K562 (cell line): ENCODE measurements at regions not wholly inside any gene's neighbourhood (a gene's known extent, or its start where the extent isn't known, plus 50 kb on each side); places are given as distances from the start of the nearest gene placed in this dataset.

Source experiments
- ATAC-seq: fragments of 200-7000 bp; cut with Tn5 transposase; 3 replicates; pipeline ENCODE4 v1.9.1; 2020; ENCODE audit warnings: moderate library complexity
- BruUV-seq: library from RNA; stranded (reverse); fragments of 400-500 nt; replicated peaks from 2 replicates; lab custom pipeline; 2021; lab: Mats Ljungman, UMichigan
- CTCF ChIA-PET: fragments of 300-600 bp; formaldehyde crosslinking; extraction: SDS; loops from one replicate; lab custom pipeline; 2021; ENCODE audit warnings: low intra/inter-chr PET ratio; lab: Yijun Ruan, JAX
- POLR2A ChIA-PET: fragments of 300-600, 350-650 bp; sonication (Branson Sonifier 250); formaldehyde crosslinking; extraction: SDS; loops from one replicate; lab custom pipeline; 2021; ENCODE audit warnings: antibody characterized with exemption, inconsistent platforms; lab: Yijun Ruan, JAX
- DNase-seq, 4 experiments: peaks; one replicate each; pipeline versions ENCODE4 v3.0.0 to v3.0.0-alpha.2; 2011 to 2018; ENCODE audit warnings: low spot score in 3 of 4, mixed read lengths in 3 of 4; ENCODE audit errors: extremely low read depth in 1 of 4
- FAIRE-seq: peaks from 2 replicates; lab custom pipeline; 2011; peaks lifted over from hg19 to GRCh38; lab: Jason Lieb, UNC
- H2AFZ ChIP-seq: 2 replicates; pipeline ENCODE4 v1.6.0; 2011; ENCODE audit warnings: low read depth, low read length, control low read depth, inconsistent platforms
- H3K27ac ChIP-seq: fragments of 200-600 bp; 3 replicates; pipeline ENCODE4 v1.8.0; 2011; ENCODE audit warnings: low read depth, mild to moderate bottlenecking, control low read depth, inconsistent platforms, low read length, moderate library complexity, mixed read lengths; ENCODE audit errors: extremely low read depth
- H3K27me3 ChIP-seq, 2 experiments: fragments of 300-600 bp in 1 of 2; 2 replicates in 1 of 2; 3 replicates in 1 of 2; pipeline versions ENCODE4 v1.6.0 to v1.8.0; 2011; ENCODE audit warnings: inconsistent platforms in 2 of 2, low read length in 2 of 2, mild to moderate bottlenecking in 1 of 2, mixed read lengths in 1 of 2, moderate library complexity in 1 of 2; ENCODE audit not compliant: control insufficient read depth in 2 of 2, insufficient read depth in 2 of 2
- H3K36me3 ChIP-seq: fragments of 300-600 bp; 3 replicates; pipeline ENCODE4 v1.8.0; 2011; ENCODE audit warnings: mild to moderate bottlenecking, low read length, inconsistent platforms; ENCODE audit not compliant: control insufficient read depth, insufficient read depth
- H3K4me1 ChIP-seq, 2 experiments: fragments of 200-600 bp in 1 of 2; replicated peaks in 1 of 2; 2 replicates in 1 of 2; 3 replicates in 1 of 2; pipeline versions ENCODE4 v1.5.1 to v1.8.0; 2011; ENCODE audit warnings: inconsistent platforms in 2 of 2, low read length in 2 of 2, mild to moderate bottlenecking in 1 of 2, mixed read lengths in 1 of 2, moderate library complexity in 1 of 2; ENCODE audit not compliant: control insufficient read depth in 2 of 2, insufficient read depth in 2 of 2
- H3K4me2 ChIP-seq: 2 replicates; pipeline ENCODE4 v1.6.1; 2011; ENCODE audit warnings: low read length, control low read depth, inconsistent platforms, mixed read lengths; ENCODE audit not compliant: insufficient read depth
- H3K4me3 ChIP-seq: fragments of 200-600 bp; sonication (generic), shearing (Covaris generic); 2 replicates; pipeline ENCODE4 v1.5.1; 2016; ENCODE audit warnings: control low read depth, inconsistent platforms
- H3K79me2 ChIP-seq: fragments of 200-600 bp; 3 replicates; pipeline ENCODE4 v1.8.0; 2011; ENCODE audit warnings: low read length, inconsistent platforms; ENCODE audit not compliant: control insufficient read depth, insufficient read depth
- H3K9ac ChIP-seq, 2 experiments: 2 replicates each; pipeline versions ENCODE4 v1.6.0 to v1.6.1; 2011; ENCODE audit warnings: low read depth in 2 of 2, low read length in 2 of 2, control low read depth in 1 of 2, inconsistent platforms in 1 of 2, mild to moderate bottlenecking in 1 of 2, mixed read lengths in 1 of 2; ENCODE audit not compliant: insufficient read depth in 1 of 2
- H3K9me1 ChIP-seq: one replicate; pipeline ENCODE4 v1.6.0; 2011; ENCODE audit warnings: inconsistent platforms, mild to moderate bottlenecking, low read length, moderate library complexity; ENCODE audit not compliant: control insufficient read depth, insufficient read depth
- H3K9me3 ChIP-seq: replicated peaks from 2 replicates; pipeline ENCODE4 v1.5.1; 2011; ENCODE audit warnings: low read depth, low read length, inconsistent platforms; ENCODE audit not compliant: control insufficient read depth, insufficient read depth
- H4K20me1 ChIP-seq: replicated peaks from 2 replicates; pipeline ENCODE4 v1.6.1; 2011; ENCODE audit warnings: low read length, inconsistent platforms, mixed read lengths; ENCODE audit not compliant: control insufficient read depth, insufficient read depth
- ADNP ChIP-seq: fragments of 200-800 bp; sonication (Bioruptor generic); IDR thresholded peaks from 2 replicates; pipeline ENCODE4 v1.6.1; 2016; ENCODE audit warnings: missing genetic modification characterization, missing compliant biosample characterization
- ASH1L ChIP-seq: fragments of 450-650 bp; IDR thresholded peaks from 2 replicates; pipeline ENCODE4 v1.6.1; 2018; ENCODE audit warnings: borderline replicate concordance, mild to moderate bottlenecking, low read depth; ENCODE audit not compliant: partially characterized antibody
- CBFA2T3 ChIP-seq: fragments of 450-650 bp; IDR thresholded peaks from 2 replicates; pipeline ENCODE4 v1.6.1; 2017
- CCNT2 ChIP-seq: IDR thresholded peaks from 2 replicates; pipeline ENCODE4 v1.6.1; 2011; ENCODE audit warnings: borderline replicate concordance, low read depth, mild to moderate bottlenecking, moderate library complexity, mixed read lengths, low read length; ENCODE audit not compliant: insufficient read length; ENCODE audit errors: extremely low read depth
- FOXP4 ChIP-seq: sonication (generic); formaldehyde crosslinking; IDR thresholded peaks from 2 replicates; pipeline ENCODE4 v1.8.0; 2022; ENCODE audit warnings: mild to moderate bottlenecking, missing genetic modification reagents, borderline replicate concordance
- HOXB6 ChIP-seq: fragments of 250-450 bp; sonication (Bioruptor Pico); IDR thresholded peaks from 2 replicates; pipeline ENCODE4 v1.5.1; 2022; ENCODE audit warnings: mild to moderate bottlenecking, borderline replicate concordance
- KAT2B ChIP-seq: IDR thresholded peaks from one replicate; pipeline ENCODE4 v1.6.1; 2012; ENCODE audit warnings: low read depth, mild to moderate bottlenecking, control low read depth, inconsistent platforms, low read length, moderate library complexity
- KDM4B ChIP-seq, 2 experiments: fragments of 450-650 bp in 1 of 2; sonication (generic) in 1 of 2; IDR thresholded peaks; 2 replicates each; pipeline ENCODE4 v1.6.1; 2016 to 2017; ENCODE audit warnings: borderline replicate concordance in 2 of 2, antibody characterized with exemption in 1 of 2, low read depth in 1 of 2, mild to moderate bottlenecking in 1 of 2
- TFAM ChIP-seq: fragments of 250-450 bp; sonication (Bioruptor Pico); conservative IDR thresholded peaks from 2 replicates; pipeline ENCODE4 v1.5.0; 2021; ENCODE audit warnings: mild to moderate bottlenecking, moderate library complexity
- THAP7 ChIP-seq: fragments of 250-450 bp; sonication (Bioruptor Pico); IDR thresholded peaks from 2 replicates; pipeline ENCODE4 v1.5.0; 2021
- ZBED1 ChIP-seq: IDR thresholded peaks from 2 replicates; pipeline ENCODE4 v1.6.1; 2014
- ZNF253 ChIP-seq: fragments of 250-450 bp; sonication (Bioruptor Pico); conservative IDR thresholded peaks from 2 replicates; pipeline ENCODE4 v1.6.1; 2021; ENCODE audit warnings: mild to moderate bottlenecking
- ZNF395 ChIP-seq: fragments of 200-800 bp; sonication (Bioruptor generic); IDR thresholded peaks from 2 replicates; pipeline ENCODE4 v1.6.1; 2017; ENCODE audit warnings: missing genetic modification characterization, missing compliant biosample characterization
- WGBS: fragments of 100-300 bp; shearing (Covaris generic); methylation state at CpG from one replicate; pipeline ENCODE4 v1.1.6; 2016; ENCODE audit warnings: low coverage, mixed read lengths; ENCODE audit not compliant: insufficient coverage; ENCODE audit errors: missing lambda C conversion rate; 5-methylcytosine and 5-hydroxymethylcytosine counted together
- in situ Hi-C: fragments of 300-500 bp; cut with MboI; formaldehyde crosslinking; loops from 4 replicates; pipeline ENCODE4 v1.15.0; 2018; ENCODE audit warnings: inconsistent platforms, mixed read lengths
- intact Hi-C: fragments of 100-400 bp; cut with micrococcal nuclease; formaldehyde crosslinking; loops from 2 replicates; pipeline ENCODE4 v1.14.2; 2022

GRCh38 chr20:10774357-10774943 is 100.7 kb upstream of the JAG1 start:
- H3K9me3 ChIP-seq = no peaks in the 10 kb centered on the region
- no peak for FAIRE-seq

GRCh38 chr20:10777710-10778109 is 103.9 kb upstream of the JAG1 start:
- POLR2A ChIA-PET = no interaction called here
- no peaks in the 10 kb centered on the region for H4K20me1 ChIP-seq
- H3K27ac ChIP-seq = no peak overlapping the region
- FAIRE-seq = no peak
- no TSS peak for BruUV-seq
- CTCF ChIA-PET = no interaction called here
- H2AFZ ChIP-seq = no peak overlapping the region
- no peaks in the 10 kb centered on the region for H3K9me1 ChIP-seq
- in situ Hi-C loops = no loop called here
- 2% methylated on average over 4 of the region's 6 CpGs for WGBS
- H3K4me1 ChIP-seq = no peaks in the 10 kb centered on the region
- no peak for DNase-seq
- intact Hi-C loops = no loop called here
- H3K9ac ChIP-seq = no peak overlapping the region
- no peaks in the 10 kb centered on the region for H3K36me3 ChIP-seq
- H3K27me3 ChIP-seq = no peaks in the 10 kb centered on the region
- H3K9me3 ChIP-seq = no peaks in the 10 kb centered on the region
- H3K4me3 ChIP-seq = no peak overlapping the region
- no peak overlapping the region for H3K4me2 ChIP-seq
- no peak for ATAC-seq
- H3K79me2 ChIP-seq = no peaks in the 10 kb centered on the region
- TF ChIP-seq ZBED1 (no peak), CBFA2T3 (no peak), KAT2B (no peak), KDM4B (IDR thresholded peaks at IDR 0.05; ENCODE audit: borderline replicate concordance in 2 of 2, low read depth in 1 of 2) (no peak), ZNF395 (no peak), THAP7 (CRISPR knock-in tag) (no peak), FOXP4 (CRISPR knock-in tag) (no peak), CCNT2 (no peak), ASH1L (no peak), ZNF253 (CRISPR knock-in tag) (no peak), ADNP (tag) (no peak), HOXB6 (no peak)

More at GRCh38 chr20:10774357-10774943, 100.7 kb upstream of the JAG1 start:
- BruUV-seq = no TSS peak
- Histone ChIP-seq H2AFZ (no peak overlapping the region), H3K27me3 (no peaks in the 10 kb centered on the region), H3K79me2 (no peaks in the 10 kb centered on the region), H3K36me3 (no peaks in the 10 kb centered on the region), H4K20me1 (no peaks in the 10 kb centered on the region), H3K4me3 (no peak overlapping the region), H3K9ac (no peak overlapping the region), H3K4me1 (no peaks in the 10 kb centered on the region), H3K27ac (no peak overlapping the region), H3K4me2 (no peak overlapping the region), H3K9me1 (no peaks in the 10 kb centered on the region)
- intact Hi-C loops (no loop called here), in situ Hi-C loops (no loop called here)
- POLR2A ChIA-PET = no interaction called here
- no peak for TF ChIP-seq TFAM (CRISPR knock-in tag)
- 0% methylated on average over 1 of the region's 1 CpG for WGBS
- CTCF ChIA-PET = no interaction called here
- DNase-seq = no peak
- ATAC-seq = no peak
